GM18519 (cell line): ENCODE measurements at regions not wholly inside any gene's neighbourhood (a gene's known extent, or its start where the extent isn't known, plus 50 kb on each side); places are given as distances from the start of the nearest gene placed in this dataset.

Source experiments
- ATAC-seq: cut with Tn5 transposase; IDR thresholded peaks from one replicate; pipeline ENCODE4 v1.9.1; 2021; ENCODE audit warnings: mild to moderate bottlenecking, moderate library complexity; ENCODE audit not compliant: unreplicated experiment, low FRiP score

- ATAC-seq: no peak
Measured at GRCh38 chr17:15892731-15893657, 51.9 kb upstream of the ADORA2B start.

- ATAC-seq: no peak
Measured at GRCh38 chr17:15893658-15894024, 51.3 kb upstream of the ADORA2B start.

GRCh38 chr17:15894258-15894657 lies 50.7 kb upstream of the ADORA2B start:
- no peak for ATAC-seq

GRCh38 chr17:15894913-15895658 lies 49.8 kb upstream of the ADORA2B start:
- ATAC-seq: no peak
